KG1 (cell line): ENCODE measurements at regions not wholly inside any gene's neighbourhood (a gene's known extent, or its start where the extent isn't known, plus 50 kb on each side); places are given as distances from the start of the nearest gene placed in this dataset.

ENCODE experiments used
- DNase-seq: peaks from one replicate; lab custom pipeline; 2025; lab: John Stamatoyannopoulos, UW

GRCh38 chr1:213727853-213728592 lies 259.8 kb upstream of the PROX1 start:
- DNase-seq, result no peak

- DNase-seq, result no peak
These were observed 258.9 kb upstream of the PROX1 start for GRCh38 chr1:213728593-213729536.

GRCh38 chr1:213733705-213734104 lies 254.1 kb upstream of the PROX1 start:
- DNase-seq, result no peak

GRCh38 chr1:213737398-213738035 lies 250.3 kb upstream of the PROX1 start:
- no peak for DNase-seq

- no peak for DNase-seq
These were observed 249.1 kb upstream of the PROX1 start for GRCh38 chr1:213738658-213739057.

GRCh38 chr1:213742992-213743391 lies 244.8 kb upstream of the PROX1 start:
- no peak for DNase-seq

GRCh38 chr1:213744780-213745179 lies 243.0 kb upstream of the PROX1 start:
- DNase-seq, result no peak

- DNase-seq, result no peak
These were observed 242.3 kb upstream of the PROX1 start for GRCh38 chr1:213745451-213745850.

GRCh38 chr1:213749558-213749957 lies 238.2 kb upstream of the PROX1 start:
- DNase-seq, result no peak

GRCh38 chr1:213750231-213751063 lies 237.3 kb upstream of the PROX1 start:
- DNase-seq, result no peak

GRCh38 chr1:213751064-213751397 lies 236.7 kb upstream of the PROX1 start:
- DNase-seq, result no peak

- DNase-seq, result no peak
These were observed 228.2 kb upstream of the PROX1 start for GRCh38 chr1:213759359-213760181.

- no peak for DNase-seq
These were observed 225.8 kb upstream of the PROX1 start for GRCh38 chr1:213761845-213762407.

- no peak for DNase-seq
These were observed 220.1 kb upstream of the PROX1 start for GRCh38 chr1:213767683-213768082.

GRCh38 chr1:213772128-213773063 lies 215.4 kb upstream of the PROX1 start:
- DNase-seq, result no peak

GRCh38 chr1:213773975-213774374 lies 213.8 kb upstream of the PROX1 start:
- no peak for DNase-seq

- no peak for DNase-seq
These were observed 210.8 kb upstream of the PROX1 start for GRCh38 chr1:213776969-213777368.

GRCh38 chr1:213779228-213779627 lies 208.5 kb upstream of the PROX1 start:
- no peak for DNase-seq

- DNase-seq, result no peak
These were observed 204.7 kb upstream of the PROX1 start for GRCh38 chr1:213782941-213783672.
